Erythroblast (primary cell): ENCODE measurements at regions not wholly inside any gene's neighbourhood (a gene's known extent, or its start where the extent isn't known, plus 50 kb on each side); places are given as distances from the start of the nearest gene placed in this dataset.
"Not testable (repeated sequence)": the region's sequence is repeated elsewhere in the genome, so short reads cannot be mapped to it uniquely, and the experiment has no call there.

Experiments
- GATA1 ChIP-seq: IDR thresholded peaks from 2 replicates; pipeline ENCODE4 v1.6.1; 2011; ENCODE audit warnings: low read depth, mild to moderate bottlenecking, control low read depth, low read length, moderate library complexity
- POLR2A ChIP-seq: IDR thresholded peaks from 2 replicates; pipeline ENCODE4 v1.6.1; 2011; ENCODE audit warnings: mild to moderate bottlenecking, low read length

DNA sequence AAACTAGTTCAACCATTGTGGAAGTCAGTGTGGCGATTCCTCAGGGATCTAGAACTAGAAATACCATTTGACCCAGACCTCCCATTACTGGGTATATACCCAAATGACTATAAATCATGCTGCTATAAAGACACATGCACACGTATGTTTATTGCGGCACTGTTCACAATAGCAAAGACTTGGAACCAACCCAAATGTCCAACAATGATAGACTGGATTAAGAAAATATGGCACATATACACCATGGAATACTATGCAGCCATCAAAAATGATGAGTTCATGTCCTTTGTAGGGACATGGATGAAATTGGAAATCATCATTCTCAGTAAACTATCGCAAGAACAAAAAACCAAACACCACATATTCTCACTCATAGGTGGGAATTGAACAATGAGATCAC, 754.7 kb upstream of the ADGRB3 start:
- not testable (repeated sequence) for TF ChIP-seq POLR2A, GATA1
